Neural progenitor cell (in vitro differentiated cells): ENCODE measurements at regions not wholly inside any gene's neighbourhood (a gene's known extent, or its start where the extent isn't known, plus 50 kb on each side); places are given as distances from the start of the nearest gene placed in this dataset.

Source experiments
- EZH2 ChIP-seq: fragments of 200-600 bp; sonication (generic); IDR thresholded peaks from 2 replicates; pipeline ENCODE4 v1.6.1; 2017; ENCODE audit warnings: antibody characterized with exemption, mild to moderate bottlenecking, moderate library complexity
- EZH2phosphoT487 ChIP-seq: fragments of 200-600 bp; sonication (generic); IDR thresholded peaks from 2 replicates; pipeline ENCODE4 v1.6.1; 2017; ENCODE audit warnings: antibody characterized with exemption
- TF ChIP-seq, protein P1 (sequence below): fragments of 200-600 bp; sonication (generic); IDR thresholded peaks from 2 replicates; pipeline ENCODE4 v1.5.1; 2017; ENCODE audit warnings: antibody characterized with exemption, mild to moderate bottlenecking

DNA sequence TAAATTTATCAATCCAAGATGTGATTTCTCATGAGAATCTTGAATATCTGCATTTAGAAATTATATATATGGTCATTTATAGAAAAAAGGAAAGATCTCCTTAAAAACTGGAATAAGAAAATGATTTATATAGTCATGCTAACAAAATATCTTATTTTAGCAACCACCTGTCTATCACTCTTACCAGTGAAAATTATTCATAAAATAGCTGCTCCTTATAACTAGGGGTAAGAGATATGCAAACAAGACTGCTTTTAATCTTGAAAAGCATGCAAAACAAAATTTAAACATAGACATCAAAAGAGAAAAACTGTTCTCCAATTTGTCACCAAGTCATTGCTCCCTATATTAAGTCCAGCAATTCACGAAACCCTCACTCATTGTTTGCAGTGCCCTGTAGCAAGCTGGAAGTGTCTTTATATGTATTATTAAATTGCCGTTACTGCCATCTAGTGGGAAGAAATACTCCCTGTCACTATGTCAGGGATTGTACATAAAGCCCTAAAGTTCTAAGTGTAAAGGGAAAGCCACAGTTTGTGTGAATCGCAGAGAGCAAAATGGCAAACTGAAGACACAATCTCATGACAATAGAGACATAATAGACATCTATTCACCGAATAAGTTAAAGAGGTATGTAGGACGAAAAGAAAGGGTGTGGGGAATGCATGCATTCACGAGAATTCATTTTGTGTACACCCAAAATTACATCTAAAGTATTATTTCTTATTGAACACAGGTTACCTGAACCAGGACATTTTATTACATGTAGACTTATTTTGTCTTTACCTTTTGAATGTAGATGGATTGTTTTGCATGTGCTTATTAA lies 600.5 kb downstream of the USP25 start:
- TF ChIP-seq, protein P1, sequence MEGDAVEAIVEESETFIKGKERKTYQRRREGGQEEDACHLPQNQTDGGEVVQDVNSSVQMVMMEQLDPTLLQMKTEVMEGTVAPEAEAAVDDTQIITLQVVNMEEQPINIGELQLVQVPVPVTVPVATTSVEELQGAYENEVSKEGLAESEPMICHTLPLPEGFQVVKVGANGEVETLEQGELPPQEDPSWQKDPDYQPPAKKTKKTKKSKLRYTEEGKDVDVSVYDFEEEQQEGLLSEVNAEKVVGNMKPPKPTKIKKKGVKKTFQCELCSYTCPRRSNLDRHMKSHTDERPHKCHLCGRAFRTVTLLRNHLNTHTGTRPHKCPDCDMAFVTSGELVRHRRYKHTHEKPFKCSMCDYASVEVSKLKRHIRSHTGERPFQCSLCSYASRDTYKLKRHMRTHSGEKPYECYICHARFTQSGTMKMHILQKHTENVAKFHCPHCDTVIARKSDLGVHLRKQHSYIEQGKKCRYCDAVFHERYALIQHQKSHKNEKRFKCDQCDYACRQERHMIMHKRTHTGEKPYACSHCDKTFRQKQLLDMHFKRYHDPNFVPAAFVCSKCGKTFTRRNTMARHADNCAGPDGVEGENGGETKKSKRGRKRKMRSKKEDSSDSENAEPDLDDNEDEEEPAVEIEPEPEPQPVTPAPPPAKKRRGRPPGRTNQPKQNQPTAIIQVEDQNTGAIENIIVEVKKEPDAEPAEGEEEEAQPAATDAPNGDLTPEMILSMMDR = peak; percentile 84
- no peak for TF ChIP-seq EZH2
- TF ChIP-seq EZH2phosphoT487 = no peak
